Bronchial epithelial cell (primary cell): ENCODE measurements at regions not wholly inside any gene's neighbourhood (a gene's known extent, or its start where the extent isn't known, plus 50 kb on each side); places are given as distances from the start of the nearest gene placed in this dataset.
A peak's percentile ranks its signal among the peaks of the same experiment; 100 is the strongest.

Source experiments
- DNase-seq: peaks from one replicate; pipeline ENCODE4 v3.0.0-alpha.2; 2010; ENCODE audit warnings: low read depth
- FAIRE-seq: peaks from 2 replicates; lab custom pipeline; 2011; peaks lifted over from hg19 to GRCh38; lab: Jason Lieb, UNC
- H3K27me3 ChIP-seq: 2 replicates; pipeline ENCODE4 v1.5.1; 2011; ENCODE audit warnings: low read length; ENCODE audit not compliant: control insufficient read depth, insufficient read depth
- H3K36me3 ChIP-seq: 2 replicates; pipeline ENCODE4 v1.5.1; 2011; ENCODE audit warnings: low read length; ENCODE audit not compliant: control insufficient read depth, insufficient read depth
- H3K4me3 ChIP-seq: 2 replicates; pipeline ENCODE4 v1.5.1; 2011; ENCODE audit warnings: mild to moderate bottlenecking, low read depth, low read length, control low read depth
- CTCF ChIP-seq: IDR thresholded peaks from 2 replicates; pipeline ENCODE4 v1.5.1; 2011; ENCODE audit warnings: mild to moderate bottlenecking, moderate library complexity, low read length, control low read depth, inconsistent platforms; ENCODE audit not compliant: insufficient read depth, severe bottlenecking

GRCh38 chr2:167697948-167698347, 549.4 kb downstream of the STK39 start:
- no peaks in the 10 kb centered on the region for H3K36me3 ChIP-seq
- FAIRE-seq (no peak), DNase-seq (no peak)
- no peak overlapping the region for H3K4me3 ChIP-seq
- no peaks in the 10 kb centered on the region for H3K27me3 ChIP-seq
- TF ChIP-seq CTCF: no peak

GRCh38 chr2:167697194-167697593, 550.2 kb downstream of the STK39 start:
- H3K4me3 ChIP-seq: no peak overlapping the region
- no peaks in the 10 kb centered on the region for H3K36me3 ChIP-seq
- no peak for FAIRE-seq
- no peaks in the 10 kb centered on the region for H3K27me3 ChIP-seq
- no peak for TF ChIP-seq CTCF
- DNase-seq: no peak

GRCh38 chr2:167692936-167693335, 554.5 kb downstream of the STK39 start:
- DNase-seq (no peak), FAIRE-seq (no peak)
- H3K4me3 ChIP-seq: no peak overlapping the region
- no peaks in the 10 kb centered on the region for H3K27me3 ChIP-seq
- TF ChIP-seq CTCF: no peak
- H3K36me3 ChIP-seq: no peaks in the 10 kb centered on the region

DNA sequence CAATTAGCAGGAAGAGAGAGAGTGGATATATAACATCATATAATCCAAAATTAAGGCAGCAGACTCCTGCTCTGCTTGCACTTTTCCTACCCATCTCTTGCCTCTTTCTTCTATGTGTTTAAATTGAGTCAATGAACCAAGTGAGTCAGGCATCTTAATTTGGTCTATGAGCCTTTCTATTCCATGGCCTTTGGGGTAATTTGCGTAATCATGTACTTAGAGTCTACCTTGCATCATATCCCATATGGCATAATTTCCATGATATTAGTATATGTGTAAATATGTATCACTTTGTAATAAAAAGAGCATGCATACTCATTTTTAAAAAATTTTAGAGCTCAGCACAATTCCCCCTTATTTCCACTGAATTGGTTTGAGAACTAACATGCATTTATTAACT, 555.2 kb downstream of the STK39 start:
- DNase-seq (peak; percentile 66), FAIRE-seq (no peak)
- H3K36me3 ChIP-seq: no peaks in the 10 kb centered on the region
- no peak overlapping the region for H3K4me3 ChIP-seq
- TF ChIP-seq CTCF: no peak
- H3K27me3 ChIP-seq: no peaks in the 10 kb centered on the region

- peak; percentile 14 for TF ChIP-seq CTCF
- DNase-seq (peak; percentile 4), FAIRE-seq (no peak)
- H3K36me3 ChIP-seq: no peaks in the 10 kb centered on the region
- H3K27me3 ChIP-seq: no peaks in the 10 kb centered on the region
- no peak overlapping the region for H3K4me3 ChIP-seq
These were observed 558.0 kb downstream of the STK39 start for GRCh38 chr2:167689444-167689843.

DNA sequence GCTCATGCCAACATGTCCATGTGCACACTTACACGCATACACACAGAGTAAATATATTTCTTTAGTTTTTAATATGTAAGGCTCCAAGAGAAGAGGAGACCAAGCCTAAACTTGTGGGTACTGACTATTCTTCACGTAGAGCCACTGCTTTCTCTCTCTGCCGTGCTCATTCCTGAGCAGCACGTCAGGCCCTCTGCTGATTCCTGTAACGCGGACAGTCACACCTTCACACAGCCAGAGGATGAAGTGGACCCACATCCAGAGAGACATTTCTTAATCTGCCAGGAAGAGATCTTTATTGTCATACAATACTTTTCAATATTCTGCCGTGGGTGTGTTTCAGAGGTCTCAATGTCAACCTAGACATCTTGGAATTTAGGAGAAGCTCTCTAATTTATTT, 560.7 kb downstream of the STK39 start:
- FAIRE-seq: no peak
- no peak for TF ChIP-seq CTCF
- H3K27me3 ChIP-seq: no peaks in the 10 kb centered on the region

More for the DNA sequence above, 560.7 kb downstream of the STK39 start:
- no peaks in the 10 kb centered on the region for H3K36me3 ChIP-seq
- no peak overlapping the region for H3K4me3 ChIP-seq
- peak; percentile 14 for DNase-seq
